AG09319 (cell line): ENCODE measurements at regions not wholly inside any gene's neighbourhood (a gene's known extent, or its start where the extent isn't known, plus 50 kb on each side); places are given as distances from the start of the nearest gene placed in this dataset.

Experiments used
- DNase-seq: peaks from one replicate; pipeline ENCODE4 v3.0.0-alpha.2; 2010; ENCODE audit warnings: low read depth; ENCODE audit errors: extremely low read depth
- CTCF ChIP-seq: IDR thresholded peaks from 2 replicates; pipeline ENCODE4 v1.5.1; 2011; ENCODE audit warnings: low read depth, mild to moderate bottlenecking, inconsistent platforms, low read length, moderate library complexity

GRCh38 chr7:33788531-33788930 is 116.8 kb upstream of the BMPER start:
- DNase-seq: no peak

GRCh38 chr7:33789871-33790630 is 115.3 kb upstream of the BMPER start:
- DNase-seq: no peak
- no peak for TF ChIP-seq CTCF

More at GRCh38 chr7:33788531-33788930, 116.8 kb upstream of the BMPER start:
- no peak for TF ChIP-seq CTCF

GRCh38 chr7:33790746-33791145 is 114.6 kb upstream of the BMPER start:
- no peak for DNase-seq
- TF ChIP-seq CTCF: no peak

- TF ChIP-seq CTCF: no peak
- DNase-seq: no peak
Measured at GRCh38 chr7:33792041-33792440, 113.3 kb upstream of the BMPER start.

GRCh38 chr7:33792547-33793105 is 112.7 kb upstream of the BMPER start:
- DNase-seq: no peak
- TF ChIP-seq CTCF: no peak

GRCh38 chr7:33793616-33794015 is 111.7 kb upstream of the BMPER start:
- no peak for DNase-seq
- no peak for TF ChIP-seq CTCF

- no peak for DNase-seq
- TF ChIP-seq CTCF: no peak
Measured at GRCh38 chr7:33794419-33794818, 110.9 kb upstream of the BMPER start.
